ENCODE measurements at regions not wholly inside any gene's neighbourhood (a gene's known extent, or its start where the extent isn't known, plus 50 kb on each side); places are given as distances from the start of the nearest gene placed in this dataset.
"Not testable (repeated sequence)": the region's sequence is repeated elsewhere in the genome, so short reads cannot be mapped to it uniquely, and the experiment has no call there.

DNA sequence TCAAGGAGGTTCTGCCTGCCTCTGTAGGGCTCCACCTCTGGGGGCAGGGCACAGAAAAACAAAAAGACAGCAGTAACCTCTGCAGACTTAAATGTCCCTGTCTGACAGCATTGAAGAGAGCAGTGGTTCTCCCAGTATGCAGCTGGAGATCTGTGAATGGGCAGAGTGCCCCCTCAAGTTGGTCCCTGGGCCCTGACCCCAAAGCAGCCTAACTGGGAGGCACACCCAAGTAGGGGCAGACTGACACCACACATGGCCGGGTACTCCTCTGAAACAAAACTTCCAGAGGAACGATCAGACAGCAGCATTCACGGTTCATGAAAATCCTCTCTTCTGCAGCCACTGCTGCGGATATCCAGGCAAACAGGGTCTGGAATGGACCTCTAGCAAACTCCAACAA is 409.2 kb downstream of the ALG10 start:
- not testable (repeated sequence) for H3K9ac ChIP-seq (ENCODE audit: low read length in 5 of 5); H3K36me3 ChIP-seq (ENCODE audit: control insufficient read depth in 5 of 5, insufficient read depth in 5 of 5, low read length in 5 of 5); H3K27me3 ChIP-seq (ENCODE audit: control insufficient read depth in 5 of 5, insufficient read depth in 4 of 5, low read length in 5 of 5); H3K27ac ChIP-seq (ENCODE audit: low read depth, low read length); H3K4me1 ChIP-seq (ENCODE audit: control insufficient read depth in 5 of 5, insufficient read depth in 5 of 5, low read length in 5 of 5); H3K4me3 ChIP-seq (ENCODE audit: low read depth in 1 of 5, low read length in 5 of 5)
- peaks cover 0 to 31% (median 14%) of the 10 kb centered on the region in 5 donors for H3K9me3 ChIP-seq (ENCODE audit: control insufficient read depth in 5 of 5, low read length in 5 of 5)
